ENCODE measurements at regions not wholly inside any gene's neighbourhood (a gene's known extent, or its start where the extent isn't known, plus 50 kb on each side); places are given as distances from the start of the nearest gene placed in this dataset.

DNA sequence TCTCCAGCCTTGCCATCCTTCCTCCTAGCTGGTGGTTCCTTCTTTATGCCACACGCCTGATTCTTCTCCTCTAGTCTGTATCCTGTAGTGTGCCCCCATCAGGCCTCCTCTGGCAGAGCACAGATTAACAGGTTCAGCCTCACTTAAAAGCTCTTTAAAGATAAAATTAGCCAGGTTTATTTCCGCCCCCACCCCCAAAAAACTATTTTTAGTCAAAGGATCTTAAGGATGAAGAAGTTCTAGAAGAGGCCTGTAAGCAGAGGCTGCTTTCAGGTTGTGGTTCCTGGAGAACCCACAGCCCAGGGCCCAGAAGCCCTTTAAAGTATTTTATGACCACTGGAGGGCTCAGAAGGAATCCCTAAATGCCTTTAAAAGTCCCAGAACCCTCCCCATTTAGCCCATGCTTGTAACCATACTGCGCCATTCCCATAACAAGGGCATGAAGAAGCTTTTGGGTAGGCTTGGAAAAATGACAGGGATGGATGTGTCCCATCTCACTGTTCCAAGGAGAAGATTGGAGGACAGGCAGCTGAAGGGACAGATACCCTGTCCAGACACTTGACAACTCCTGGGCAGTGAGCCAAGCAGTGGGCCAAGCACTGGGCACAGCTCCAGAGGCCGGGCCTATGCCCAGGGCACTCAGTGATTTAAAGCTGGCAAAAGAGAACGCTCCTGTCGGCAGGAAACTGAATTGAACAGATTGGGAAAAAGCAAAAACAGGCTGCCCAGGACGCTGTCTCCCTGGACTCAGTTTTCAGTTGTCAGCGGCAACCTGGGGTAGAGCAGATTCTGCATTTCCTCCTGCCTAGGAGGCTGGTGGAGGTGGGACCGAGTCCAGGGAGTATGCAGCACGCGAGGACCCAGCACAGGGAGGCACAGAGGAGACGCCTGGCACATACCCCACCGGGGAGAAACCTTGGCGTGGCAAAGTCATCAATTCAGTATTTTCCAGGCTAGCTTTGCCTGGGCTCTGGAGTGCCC, 106.3 kb upstream of the SSBP2 start:
- peak; percentile 68 for DNase-seq (ENCODE audit: low read depth, low spot score)

DNA sequence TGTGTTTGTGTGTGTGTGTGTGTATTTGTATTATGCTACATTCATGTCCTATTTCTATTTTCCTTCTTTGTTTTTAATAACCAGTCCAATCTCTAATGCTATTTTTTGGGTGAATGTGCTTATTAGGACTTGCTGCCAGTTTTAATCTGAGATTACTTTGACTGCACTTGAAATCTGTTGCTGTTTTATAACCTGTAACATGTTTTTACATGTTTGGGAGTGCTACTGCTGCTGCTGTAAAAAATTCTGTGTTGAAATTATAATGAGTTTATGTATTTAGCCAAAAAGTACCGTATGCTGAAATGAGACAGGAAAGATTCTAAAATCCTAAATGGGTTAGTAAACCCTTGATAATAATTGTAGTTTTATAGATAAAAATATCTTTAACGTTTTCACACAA, 104.7 kb upstream of the SSBP2 start:
- DNase-seq (ENCODE audit: low read depth, low spot score), result no peak

DNA sequence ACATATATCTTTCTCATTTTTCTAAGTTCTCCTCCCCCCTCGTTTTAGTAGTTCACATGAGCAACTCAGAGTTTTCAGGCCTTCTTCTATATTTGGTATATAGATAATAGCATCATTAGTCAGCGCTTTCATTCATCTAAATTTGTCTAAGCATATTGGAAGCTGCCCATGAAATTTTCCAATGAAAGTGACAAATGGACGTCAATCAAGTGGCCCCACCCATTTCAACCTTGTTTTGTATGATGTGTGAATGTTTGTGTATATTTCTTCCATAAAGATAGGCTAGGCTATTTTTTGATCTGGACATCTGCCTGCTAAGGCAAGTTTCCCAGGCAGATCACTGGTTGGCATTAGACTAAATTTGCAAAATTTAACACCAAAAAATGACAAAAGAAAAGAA, 104.0 kb upstream of the SSBP2 start:
- DNase-seq (ENCODE audit: low read depth, low spot score), result no peak

DNA sequence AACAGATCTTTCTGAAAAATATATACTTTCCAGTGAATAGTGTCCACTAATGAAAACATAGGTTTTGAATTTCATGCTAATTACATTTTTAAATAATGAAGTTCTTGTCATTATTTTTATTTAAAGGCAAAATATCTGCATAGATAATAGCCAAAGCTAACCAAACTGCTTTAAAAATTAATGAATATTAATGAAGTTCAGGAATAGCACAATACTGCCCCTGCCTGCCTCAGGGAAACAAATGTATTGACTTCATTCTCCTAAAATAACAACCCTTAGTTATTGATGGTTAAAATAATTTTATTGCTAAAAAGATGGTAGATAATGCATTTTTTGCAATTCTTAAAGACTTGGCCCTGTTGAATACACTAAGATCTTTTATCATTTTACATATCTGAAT, 103.6 kb upstream of the SSBP2 start:
- DNase-seq (ENCODE audit: low read depth, low spot score), result no peak

DNA sequence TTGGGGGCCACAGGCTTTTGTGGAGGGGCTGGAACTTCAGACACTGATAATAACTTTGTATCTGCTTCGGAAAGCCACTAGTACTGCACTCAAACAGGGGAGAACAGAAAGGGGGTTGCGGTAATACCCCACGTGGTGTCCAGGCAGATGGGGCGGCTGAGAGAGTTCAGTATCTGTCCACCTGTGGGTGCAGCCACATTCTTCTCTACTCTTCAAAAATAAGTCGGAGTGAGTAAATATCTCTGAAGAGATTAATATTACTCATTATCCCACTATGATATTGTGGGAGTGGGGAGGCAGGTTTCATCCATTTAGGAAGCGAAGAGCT, 102.1 kb upstream of the SSBP2 start:
- DNase-seq (ENCODE audit: low read depth, low spot score), result no peak

DNA sequence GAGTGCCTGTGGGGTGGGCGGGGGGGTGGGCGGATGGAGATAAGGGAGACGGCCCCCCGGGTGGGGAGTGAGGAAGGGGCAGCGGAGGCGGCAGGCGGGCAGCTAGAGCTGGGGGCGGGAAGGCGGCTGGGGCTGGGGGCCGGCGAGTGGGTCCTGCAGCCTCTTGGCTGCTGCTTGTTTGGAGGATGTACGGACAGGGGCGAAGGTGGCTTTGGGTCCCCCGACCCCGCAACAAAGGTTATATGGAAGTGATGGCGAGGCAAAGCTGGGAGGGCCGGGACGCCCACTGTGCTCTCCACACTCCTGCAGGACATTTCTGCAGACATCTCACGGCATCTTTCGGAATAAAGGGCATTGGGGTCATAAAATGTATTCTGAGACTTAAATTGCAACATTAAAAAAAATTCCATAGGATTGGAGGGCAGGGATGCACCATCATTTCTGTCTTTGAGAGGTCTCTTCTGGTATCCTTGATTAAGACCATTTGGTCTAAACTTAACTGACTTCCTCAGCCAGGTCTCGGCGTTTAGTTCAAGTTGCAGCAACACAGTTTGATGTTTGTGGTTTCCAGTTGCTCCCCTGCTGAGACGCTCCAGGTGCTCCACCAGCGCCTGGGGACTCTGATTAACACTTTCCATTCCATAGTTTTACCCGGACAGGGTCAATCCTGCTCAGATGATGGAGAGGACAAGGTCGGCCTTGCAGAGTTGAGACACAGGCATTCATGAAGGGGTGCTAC, 101.6 kb upstream of the SSBP2 start:
- DNase-seq (ENCODE audit: low read depth, low spot score), result peak; percentile 77

DNA sequence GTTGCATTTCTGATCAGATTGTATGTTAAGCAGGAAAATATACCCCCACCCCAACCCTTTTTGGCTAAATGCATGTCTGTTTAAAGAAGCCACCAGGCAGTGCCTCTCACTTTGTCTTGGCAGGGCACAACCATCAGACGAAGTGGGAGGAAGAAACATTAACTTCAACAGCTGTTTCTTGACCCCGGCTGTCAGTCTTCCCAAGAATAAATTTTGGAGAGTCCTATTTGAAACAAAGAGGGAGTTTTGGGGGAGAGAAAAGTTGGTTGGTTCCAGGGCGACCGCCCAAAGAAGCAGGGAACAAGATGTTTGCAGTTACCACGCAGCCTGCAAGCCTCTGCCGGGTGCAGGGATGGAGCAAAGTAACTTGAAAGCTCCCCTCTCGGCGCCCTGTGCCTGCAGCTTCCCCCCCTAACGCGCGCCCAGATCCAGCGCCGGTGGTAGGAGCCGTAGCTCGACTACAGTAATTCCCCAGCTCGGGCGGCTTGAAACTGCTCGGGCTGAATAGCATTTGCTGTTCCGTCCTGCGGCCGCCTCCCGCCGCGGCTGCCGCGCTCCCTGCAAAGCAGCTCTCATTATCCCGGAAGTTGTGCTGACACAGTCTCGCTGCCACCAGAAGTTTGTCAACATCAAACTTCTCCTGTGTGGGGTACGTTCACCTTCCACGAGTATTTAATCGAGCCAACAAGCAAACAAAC, 100.7 kb upstream of the SSBP2 start:
- DNase-seq (ENCODE audit: low read depth, low spot score), result peak; percentile 99

DNA sequence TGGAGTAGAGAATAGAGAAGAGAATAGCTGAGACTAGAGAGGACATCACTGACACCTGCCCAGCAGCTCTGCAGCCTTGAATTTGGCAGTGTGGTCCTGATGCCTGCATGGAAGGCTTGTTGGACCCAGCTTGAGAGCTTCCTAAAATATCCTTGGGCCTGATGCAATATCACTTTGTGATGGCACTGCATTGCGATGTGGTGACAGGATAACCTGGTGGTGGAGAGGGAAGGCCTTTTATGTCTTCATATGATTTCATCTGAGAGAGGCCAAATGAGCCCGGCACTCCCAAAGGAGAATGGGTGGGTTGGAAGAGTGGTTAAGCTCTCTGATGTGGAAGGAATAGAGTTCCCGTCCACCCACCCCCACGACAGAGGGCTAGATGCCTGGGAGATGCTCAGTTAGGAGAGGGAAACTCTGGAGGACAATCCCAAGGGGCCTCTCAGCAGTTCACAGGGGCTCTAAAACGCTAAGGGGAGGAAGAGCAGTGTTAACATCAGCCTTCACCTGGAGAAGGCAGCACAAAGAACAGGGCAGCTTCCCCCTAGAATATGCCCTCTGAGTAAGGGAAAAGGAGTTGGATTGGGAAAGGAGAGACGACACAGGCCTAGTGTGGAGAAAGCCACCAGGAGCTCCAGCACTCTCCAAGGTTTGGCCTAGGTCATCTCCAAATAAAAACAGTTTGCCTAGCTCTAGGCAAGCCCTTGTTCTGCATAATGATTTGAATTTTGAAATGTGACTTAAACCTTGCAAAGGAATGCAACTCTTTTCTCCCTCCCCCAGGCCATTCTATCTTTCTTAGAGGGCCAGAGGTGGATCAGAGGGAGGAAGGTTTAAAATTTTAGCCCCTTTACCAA, 99.8 kb upstream of the SSBP2 start:
- DNase-seq (ENCODE audit: low read depth, low spot score), result no peak

DNA sequence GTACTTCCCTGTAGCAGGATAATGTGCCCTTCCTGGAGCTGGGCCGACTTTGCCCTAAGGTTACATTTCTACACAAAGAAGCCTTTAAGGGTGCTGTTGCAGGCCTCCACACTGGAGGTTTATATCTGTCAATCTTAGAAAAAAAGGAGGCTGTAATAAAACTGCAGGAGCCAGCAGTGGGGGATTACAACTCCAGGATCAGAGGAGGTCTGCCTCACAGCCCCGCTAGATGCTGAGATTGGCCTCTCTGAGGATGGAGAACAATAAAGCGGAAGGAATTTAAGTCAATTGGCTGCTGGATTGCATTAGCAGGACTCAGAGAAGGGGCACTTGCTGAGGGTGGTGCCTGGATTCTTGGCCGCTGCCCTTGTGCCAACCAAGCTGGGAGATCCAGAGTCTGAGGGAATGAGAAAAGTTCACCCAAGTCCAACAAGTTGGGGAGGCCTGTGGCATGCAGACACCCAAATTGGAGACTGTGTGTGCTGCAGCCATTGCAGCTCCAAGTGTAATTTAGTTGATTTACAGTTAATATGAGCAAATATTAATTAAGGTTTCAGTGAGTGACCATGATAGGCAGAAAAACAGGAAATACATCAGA, 99.0 kb upstream of the SSBP2 start:
- peak; percentile 19 for DNase-seq (ENCODE audit: low read depth, low spot score)

DNA sequence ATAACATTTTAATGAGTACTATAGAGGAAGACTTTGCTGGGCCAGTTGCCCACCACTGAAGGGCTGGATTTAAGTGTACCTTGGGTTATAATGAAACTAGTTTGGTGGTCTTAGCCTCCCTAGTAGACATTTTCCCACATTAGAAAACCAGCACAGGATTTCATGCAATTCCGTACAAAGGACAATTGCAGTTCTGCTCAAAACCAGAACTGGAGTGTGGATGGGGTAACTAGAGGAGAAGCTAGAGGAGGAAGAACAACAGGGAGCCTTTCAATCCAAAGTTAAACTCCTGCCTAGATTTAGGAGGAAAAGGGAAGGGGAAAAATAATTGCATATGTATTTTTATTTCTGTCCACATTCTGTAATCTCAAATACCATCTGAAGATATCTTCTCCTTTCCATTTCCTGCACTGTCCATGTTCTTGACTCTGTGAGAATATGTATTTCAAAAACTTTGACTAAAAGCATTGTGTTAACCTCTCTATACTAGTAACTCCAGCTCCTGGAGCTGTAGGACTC, 97.5 kb upstream of the SSBP2 start:
- peak; percentile 25 for DNase-seq (ENCODE audit: low read depth, low spot score)

DNA sequence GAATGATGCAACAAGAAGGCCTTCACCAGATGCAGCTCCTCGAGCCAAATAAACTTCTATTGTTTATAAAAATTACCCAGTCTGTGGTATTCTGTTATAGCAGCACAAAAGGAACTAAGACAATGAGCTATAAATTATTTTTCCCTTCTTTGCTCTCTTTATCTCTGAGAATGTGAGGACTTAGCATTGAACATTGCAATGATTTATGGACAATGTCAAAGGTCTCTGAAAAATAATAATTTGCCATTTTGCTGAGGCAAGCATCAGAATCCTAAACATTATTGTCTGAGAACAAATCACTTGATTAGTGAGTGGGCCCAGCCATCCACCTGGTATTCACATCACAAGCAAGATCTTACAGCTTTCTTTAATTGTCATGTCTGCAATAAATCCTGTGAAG, 95.4 kb upstream of the SSBP2 start:
- no peak for DNase-seq (ENCODE audit: low read depth, low spot score)

DNA sequence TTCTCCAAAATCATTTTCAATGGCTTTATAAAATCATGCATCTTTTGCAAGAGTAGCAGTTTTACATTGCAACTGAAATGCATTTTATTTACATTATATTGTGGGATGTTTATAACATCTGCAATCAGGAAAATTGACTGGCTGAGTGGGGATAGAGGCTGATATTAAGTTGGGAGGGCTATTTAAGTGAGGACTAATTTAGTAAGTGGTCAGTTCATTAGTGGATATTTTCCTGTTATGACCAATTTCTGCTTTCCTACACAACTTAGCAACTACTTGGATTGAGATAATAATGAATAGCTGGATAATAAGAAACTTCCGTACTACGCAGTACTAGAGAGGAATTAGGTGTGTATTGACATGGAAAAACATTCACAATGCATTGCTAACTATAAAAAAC, 92.9 kb upstream of the SSBP2 start:
- DNase-seq (ENCODE audit: low read depth, low spot score), result no peak

DNA sequence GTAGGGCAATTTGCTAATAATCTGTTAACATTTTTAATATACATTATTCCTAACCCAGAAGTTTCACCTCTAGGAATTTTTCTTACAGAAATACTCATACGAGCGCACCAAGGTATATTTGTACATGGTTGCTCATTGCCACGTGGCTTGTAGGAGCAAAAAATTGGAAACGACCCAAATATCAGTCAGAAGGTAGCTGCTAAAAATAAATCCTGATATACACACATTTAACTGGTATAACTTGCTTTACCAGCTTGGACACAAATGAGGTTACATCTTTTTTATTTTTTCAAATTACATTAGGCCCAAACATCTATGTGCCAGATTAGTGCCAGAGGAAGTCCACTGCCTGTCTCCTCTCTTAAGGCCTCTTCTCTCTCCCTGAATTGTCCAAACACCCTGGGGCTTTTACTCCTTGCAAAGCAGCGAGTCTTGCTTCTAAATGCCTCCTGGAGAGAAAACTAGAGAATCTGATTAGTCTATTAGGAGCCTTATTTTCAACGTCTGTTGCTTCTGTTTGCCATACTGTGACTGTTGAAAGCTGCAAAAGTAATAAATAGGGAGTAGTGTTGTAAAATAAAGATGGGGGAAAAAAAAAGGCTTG, 92.0 kb upstream of the SSBP2 start:
- DNase-seq (ENCODE audit: low read depth, low spot score), result no peak

DNA sequence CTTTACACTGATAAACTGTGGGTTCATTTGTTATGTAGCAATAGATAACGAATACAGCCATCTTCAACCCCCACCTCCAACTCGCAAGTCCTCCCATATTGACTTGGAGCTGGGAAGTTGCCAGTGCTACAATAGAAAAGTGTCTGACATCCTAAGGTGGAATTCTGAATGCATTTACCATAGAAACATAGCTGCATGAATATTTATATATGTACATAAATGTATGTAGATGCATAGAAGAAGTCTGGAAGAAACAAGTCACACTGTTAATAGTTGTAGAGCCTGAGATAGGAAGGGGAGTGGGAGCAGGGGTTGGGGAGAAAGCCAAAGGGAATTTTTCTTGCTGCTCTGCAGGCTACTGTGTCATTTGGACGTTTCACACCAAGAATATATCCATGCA, 88.1 kb upstream of the SSBP2 start:
- DNase-seq (ENCODE audit: low read depth, low spot score), result no peak

DNA sequence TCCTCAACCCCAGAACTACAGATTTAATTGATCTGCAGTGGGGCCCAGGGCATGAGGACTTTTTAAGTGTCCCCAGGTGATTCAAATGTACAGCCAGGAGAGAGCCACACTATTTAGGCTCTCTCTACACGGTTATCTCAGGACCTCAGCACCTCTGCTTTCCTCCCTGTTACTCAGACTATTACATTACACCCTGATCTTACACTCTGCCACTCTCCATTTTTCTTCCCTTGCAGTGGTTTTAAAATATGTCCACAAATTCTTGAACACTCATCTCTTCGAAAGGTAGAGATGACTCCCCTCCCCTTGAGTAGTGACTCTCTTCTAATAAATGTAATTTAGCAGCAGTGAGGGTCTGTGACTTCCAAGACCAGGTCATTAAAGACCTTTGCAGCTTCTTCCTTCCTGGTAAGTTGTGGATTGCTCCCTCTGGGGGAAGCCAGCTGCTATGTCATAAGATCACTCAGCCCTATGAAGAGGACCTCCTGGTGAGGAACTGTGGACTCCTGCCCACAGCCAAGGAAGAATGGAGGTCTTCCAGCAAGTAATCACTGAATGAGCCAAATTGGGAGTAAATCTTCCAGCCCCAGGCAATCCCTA, 87.5 kb upstream of the SSBP2 start:
- peak; percentile 42 for DNase-seq (ENCODE audit: low read depth, low spot score)

DNA sequence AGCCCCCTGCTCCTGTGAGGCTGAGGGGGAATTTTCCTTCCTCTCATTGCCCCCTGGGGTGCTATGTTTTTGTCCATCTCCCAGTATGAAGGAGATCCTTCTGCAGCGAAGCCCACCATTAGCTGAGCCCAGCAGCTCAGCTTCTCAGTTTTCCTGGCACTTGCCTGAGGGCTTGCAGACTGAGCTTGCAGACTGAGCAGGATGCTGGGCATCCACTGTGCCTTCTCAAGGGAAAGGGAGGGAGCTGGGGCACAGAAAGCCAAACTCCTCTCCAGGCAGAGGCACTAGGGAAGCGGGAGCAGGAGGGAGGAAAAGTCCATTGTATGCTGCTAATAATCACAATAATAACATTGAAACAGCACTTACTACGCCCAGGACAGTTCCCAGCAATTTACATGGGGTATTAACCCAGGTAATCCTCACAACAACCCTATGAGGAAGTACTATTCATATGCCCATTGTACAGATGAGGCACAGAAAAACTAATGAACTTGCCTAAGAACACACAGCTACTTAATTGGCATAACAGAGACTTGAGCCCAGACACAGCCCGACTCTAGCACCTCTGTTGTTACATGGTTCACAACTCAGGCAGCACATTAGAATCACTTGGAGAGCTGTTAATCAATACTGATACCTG, 86.9 kb upstream of the SSBP2 start:
- DNase-seq (ENCODE audit: low read depth, low spot score), result no peak

DNA sequence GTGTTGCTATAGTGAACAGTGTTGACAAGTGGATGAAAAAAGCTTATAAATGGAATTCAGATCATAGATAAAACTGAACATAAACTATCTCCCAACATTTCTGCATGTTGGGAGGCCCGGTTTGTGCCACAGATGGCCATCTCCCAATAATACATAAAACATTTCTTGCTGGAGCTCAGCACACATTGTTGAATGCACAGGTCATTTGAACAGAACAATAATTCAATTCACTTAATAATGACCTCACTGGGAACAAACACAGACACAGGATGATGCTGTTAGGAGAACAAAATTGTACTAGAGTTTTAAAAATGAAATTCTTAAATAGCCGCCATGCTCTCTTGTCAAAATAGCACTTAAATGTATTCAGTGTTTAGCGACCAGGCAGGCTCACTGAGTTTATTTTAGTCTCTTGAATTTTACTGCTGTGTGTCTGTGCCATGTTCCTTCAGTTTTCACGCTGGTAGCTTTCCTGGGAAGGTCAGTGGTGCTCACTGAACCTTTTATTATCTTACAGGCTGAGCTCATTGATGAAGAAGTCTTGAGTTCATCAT, 85.0 kb upstream of the SSBP2 start:
- no peak for DNase-seq (ENCODE audit: low read depth, low spot score)

DNA sequence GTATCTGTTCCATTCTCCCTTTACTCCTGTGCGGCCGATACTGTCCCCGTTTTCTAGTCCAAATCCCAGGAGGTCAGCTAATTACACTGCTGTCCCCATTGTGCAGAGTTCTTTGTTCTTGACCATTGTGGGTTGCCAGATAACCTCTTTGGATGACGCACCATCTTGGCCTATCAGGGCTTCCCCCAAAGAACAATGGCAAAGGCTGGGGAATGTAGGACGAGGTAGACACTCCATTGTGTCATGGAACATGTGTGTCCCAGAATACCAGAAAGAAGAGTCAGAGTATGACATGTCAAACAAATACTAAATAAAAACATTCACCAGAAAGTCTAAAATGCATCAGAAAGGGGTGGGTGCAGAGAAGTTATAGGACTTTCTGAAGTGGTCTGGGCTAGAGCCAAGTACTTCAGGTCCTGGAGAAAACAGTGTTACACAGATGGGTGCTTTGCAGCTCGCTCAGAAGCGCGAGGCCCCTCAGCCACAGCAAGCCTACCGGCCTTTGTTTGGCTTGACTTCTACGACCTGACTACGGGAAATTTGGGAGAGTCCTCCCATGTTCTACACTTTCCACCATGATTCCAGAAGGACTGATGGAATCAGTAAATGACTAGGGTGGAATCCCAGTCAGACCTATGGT, 83.2 kb upstream of the SSBP2 start:
- no peak for DNase-seq (ENCODE audit: low read depth, low spot score)

DNA sequence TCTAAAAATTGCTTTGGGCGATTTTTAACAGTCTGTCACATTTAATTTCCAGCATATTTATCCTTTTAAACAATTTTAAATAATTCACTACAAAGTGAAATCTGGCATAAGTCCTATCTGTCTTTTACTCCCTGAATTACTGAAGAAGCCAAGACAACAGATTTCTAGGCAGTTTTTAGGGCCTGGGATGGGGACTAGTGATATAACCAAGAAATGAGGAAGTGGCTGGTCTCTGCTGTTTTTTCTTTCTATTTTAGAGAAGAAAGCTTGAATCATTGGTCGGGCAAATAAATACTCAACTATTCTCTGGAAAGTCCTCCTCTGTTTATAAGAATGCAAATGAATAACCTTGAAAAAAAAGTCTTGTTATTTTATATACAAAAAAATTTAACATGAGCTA, 79.7 kb upstream of the SSBP2 start:
- DNase-seq (ENCODE audit: low read depth, low spot score), result no peak

All from astrocyte of the hippocampus (primary cell).